Neural progenitor cell (in vitro differentiated cells): ENCODE measurements at regions not wholly inside any gene's neighbourhood (a gene's known extent, or its start where the extent isn't known, plus 50 kb on each side); places are given as distances from the start of the nearest gene placed in this dataset.

Source experiments
- DNase-seq: peaks from one replicate; pipeline ENCODE4 v3.0.0-alpha.2; 2016; ENCODE audit warnings: low spot score
- H2AFZ ChIP-seq: fragments of 200-600 bp; sonication (generic); replicated peaks from 2 replicates; pipeline ENCODE4 v1.6.1; 2016; ENCODE audit warnings: antibody characterized with exemption
- H3F3A ChIP-seq: fragments of 200-600 bp; sonication (generic); 2 replicates; pipeline ENCODE4 v1.6.1; 2016; ENCODE audit warnings: antibody characterized with exemption, low read depth
- H3K27ac ChIP-seq: fragments of 200-600 bp; sonication (generic); 2 replicates; pipeline ENCODE4 v1.5.1; 2016; ENCODE audit warnings: mild to moderate bottlenecking
- H3K27me3 ChIP-seq: fragments of 200-600 bp; sonication (generic); 2 replicates; pipeline ENCODE4 v1.6.1; 2016; ENCODE audit warnings: mild to moderate bottlenecking, moderate library complexity
- H3K36me3 ChIP-seq: fragments of 200-600 bp; sonication (generic); 2 replicates; pipeline ENCODE4 v1.5.1; 2016
- H3K4me1 ChIP-seq: fragments of 200-600 bp; sonication (generic); 2 replicates; pipeline ENCODE4 v1.6.1; 2016; ENCODE audit warnings: mixed run types
- H3K4me2 ChIP-seq: fragments of 200-600 bp; sonication (generic); 2 replicates; pipeline ENCODE4 v1.6.1; 2016
- H3K4me3 ChIP-seq: fragments of 200-600 bp; sonication (generic); 2 replicates; pipeline ENCODE4 v1.5.1; 2016
- H3K79me2 ChIP-seq: fragments of 200-600 bp; sonication (generic); 2 replicates; pipeline ENCODE4 v1.6.1; 2016; ENCODE audit warnings: low read depth
- H3K9ac ChIP-seq: fragments of 200-600 bp; sonication (generic); 2 replicates; pipeline ENCODE4 v1.6.1; 2016
- H3K9me3 ChIP-seq: fragments of 200-600 bp; sonication (generic); 2 replicates; pipeline ENCODE4 v1.5.1; 2016; ENCODE audit warnings: low read depth
- H4K20me1 ChIP-seq: fragments of 200-600 bp; sonication (generic); 2 replicates; pipeline ENCODE4 v1.6.1; 2016; ENCODE audit warnings: low read depth
- H3K27ac Mint-ChIP-seq: 3 replicates; pipeline ENCODE4 v1.8.0; 2021; ENCODE audit warnings: mixed read lengths
- H3K27me3 Mint-ChIP-seq: 2 replicates; pipeline ENCODE4 v1.8.0; 2022; ENCODE audit warnings: low read depth, mild to moderate bottlenecking, inconsistent platforms, moderate library complexity, mixed read lengths; ENCODE audit not compliant: insufficient read depth
- H3K36me3 Mint-ChIP-seq: 3 replicates; pipeline ENCODE4 v1.8.0; 2021; ENCODE audit warnings: mixed read lengths
- H3K4me1 Mint-ChIP-seq: 3 replicates; pipeline ENCODE4 v1.8.0; 2021; ENCODE audit warnings: mixed read lengths
- H3K4me3 Mint-ChIP-seq: 3 replicates; pipeline ENCODE4 v1.8.0; 2021; ENCODE audit warnings: mild to moderate bottlenecking, moderate library complexity, mixed read lengths
- H3K9me3 Mint-ChIP-seq: 3 replicates; pipeline ENCODE4 v1.8.0; 2020; ENCODE audit warnings: mixed read lengths
- CTCF ChIP-seq: fragments of 200-600 bp; sonication (generic); IDR thresholded peaks from 2 replicates; pipeline ENCODE4 v1.5.1; 2017; ENCODE audit warnings: antibody characterized with exemption, mild to moderate bottlenecking
- EZH2 ChIP-seq: fragments of 200-600 bp; sonication (generic); IDR thresholded peaks from 2 replicates; pipeline ENCODE4 v1.6.1; 2017; ENCODE audit warnings: antibody characterized with exemption, mild to moderate bottlenecking, moderate library complexity
- EZH2phosphoT487 ChIP-seq: fragments of 200-600 bp; sonication (generic); IDR thresholded peaks from 2 replicates; pipeline ENCODE4 v1.6.1; 2017; ENCODE audit warnings: antibody characterized with exemption

GRCh38 chr10:44005788-44006099 lies 357.1 kb upstream of the ZNF32 start:
- Histone ChIP-seq H3K9ac (no peak overlapping the region), H3K4me2 (no peak overlapping the region), H3K27me3 (no peaks in the 10 kb centered on the region), H3K36me3 (no peaks in the 10 kb centered on the region), H3K4me1 (no peaks in the 10 kb centered on the region), H4K20me1 (no peaks in the 10 kb centered on the region), H3K27ac (no peak overlapping the region), H3F3A (no peaks in the 10 kb centered on the region), H3K9me3 (no peaks in the 10 kb centered on the region), H2AFZ (no peak overlapping the region), H3K4me3 (no peak overlapping the region), H3K79me2 (no peaks in the 10 kb centered on the region)
- Mint-ChIP-seq H3K36me3 (no peaks in the 10 kb centered on the region), H3K9me3 (no peaks in the 10 kb centered on the region), H3K27ac (no peak overlapping the region), H3K4me3 (no peak overlapping the region), H3K4me1 (no peaks in the 10 kb centered on the region), H3K27me3 (no peaks in the 10 kb centered on the region)
- DNase-seq: no peak
- TF ChIP-seq CTCF: no peak
- no peak for TF ChIP-seq EZH2
- no peak for TF ChIP-seq EZH2phosphoT487

- no peaks in the 10 kb centered on the region for H4K20me1 ChIP-seq
- H3K9ac ChIP-seq: no peak overlapping the region
- H3K9me3 ChIP-seq: no peaks in the 10 kb centered on the region
- no peak overlapping the region for H3K4me3 ChIP-seq
- no peak for DNase-seq
- H3K36me3 Mint-ChIP-seq: no peaks in the 10 kb centered on the region
- H3K4me1 ChIP-seq: no peaks in the 10 kb centered on the region
- no peak overlapping the region for H3K4me2 ChIP-seq
- H3K27ac ChIP-seq: no peak overlapping the region
- H3K27me3 ChIP-seq: no peaks in the 10 kb centered on the region
- TF ChIP-seq CTCF (no peak), EZH2 (no peak), EZH2phosphoT487 (no peak)
- no peak overlapping the region for H3K4me3 Mint-ChIP-seq
- no peaks in the 10 kb centered on the region for H3K9me3 Mint-ChIP-seq
- H3K27ac Mint-ChIP-seq: no peak overlapping the region
- no peaks in the 10 kb centered on the region for H3F3A ChIP-seq
- H2AFZ ChIP-seq: no peak overlapping the region
- H3K36me3 ChIP-seq: no peaks in the 10 kb centered on the region
- no peaks in the 10 kb centered on the region for H3K79me2 ChIP-seq
- H3K4me1 Mint-ChIP-seq: no peaks in the 10 kb centered on the region
- H3K27me3 Mint-ChIP-seq: no peaks in the 10 kb centered on the region
Measured at GRCh38 chr10:44004913-44005787, 356.5 kb upstream of the ZNF32 start.

GRCh38 chr10:43998021-43998809 lies 349.5 kb upstream of the ZNF32 start:
- Histone ChIP-seq H4K20me1 (no peaks in the 10 kb centered on the region), H3K4me3 (no peak overlapping the region), H3K27ac (no peak overlapping the region), H3K27me3 (no peaks in the 10 kb centered on the region), H3K36me3 (no peaks in the 10 kb centered on the region), H3K79me2 (no peaks in the 10 kb centered on the region), H3K9me3 (peaks cover 6% of the 10 kb centered on the region), H3K4me1 (no peaks in the 10 kb centered on the region), H3F3A (no peaks in the 10 kb centered on the region), H2AFZ (no peak overlapping the region), H3K9ac (no peak overlapping the region), H3K4me2 (no peak overlapping the region)
- H3K27ac Mint-ChIP-seq: no peak overlapping the region
- no peak overlapping the region for H3K4me3 Mint-ChIP-seq
- DNase-seq: no peak
- H3K27me3 Mint-ChIP-seq: peaks cover 4% of the 10 kb centered on the region
- TF ChIP-seq CTCF: no peak
- TF ChIP-seq EZH2phosphoT487: no peak
- no peak for TF ChIP-seq EZH2
- no peaks in the 10 kb centered on the region for H3K36me3 Mint-ChIP-seq
- no peaks in the 10 kb centered on the region for H3K4me1 Mint-ChIP-seq
- H3K9me3 Mint-ChIP-seq: peaks cover 2% of the 10 kb centered on the region
